ENCODE measurements at regions not wholly inside any gene's neighbourhood (a gene's known extent, or its start where the extent isn't known, plus 50 kb on each side); places are given as distances from the start of the nearest gene placed in this dataset.

GRCh38 chr11:121924191-121924590 lies 191.8 kb downstream of the BLID start:
- Histone ChIP-seq H3K9me3 (no peaks in the 10 kb centered on the region), H3K4me1 (peaks cover 8% of the 10 kb centered on the region), H3K36me3 (no peaks in the 10 kb centered on the region), H3K27ac (no peak overlapping the region), H3K27me3 (no peaks in the 10 kb centered on the region), H3K4me3 (no peak overlapping the region)
- no peak for DNase-seq (ENCODE audit: extremely low spot score in 2 of 2)
- intact Hi-C loops (cut with DNase I): no loop called here
- TF ChIP-seq POLR2A (IDR thresholded peaks at IDR 0.05) (no peak), POLR2AphosphoS5 (IDR thresholded peaks at IDR 0.05; ENCODE audit: insufficient read depth in 1 of 2, low read depth in 1 of 2) (no peak)
- TF ChIP-seq, protein P1, sequence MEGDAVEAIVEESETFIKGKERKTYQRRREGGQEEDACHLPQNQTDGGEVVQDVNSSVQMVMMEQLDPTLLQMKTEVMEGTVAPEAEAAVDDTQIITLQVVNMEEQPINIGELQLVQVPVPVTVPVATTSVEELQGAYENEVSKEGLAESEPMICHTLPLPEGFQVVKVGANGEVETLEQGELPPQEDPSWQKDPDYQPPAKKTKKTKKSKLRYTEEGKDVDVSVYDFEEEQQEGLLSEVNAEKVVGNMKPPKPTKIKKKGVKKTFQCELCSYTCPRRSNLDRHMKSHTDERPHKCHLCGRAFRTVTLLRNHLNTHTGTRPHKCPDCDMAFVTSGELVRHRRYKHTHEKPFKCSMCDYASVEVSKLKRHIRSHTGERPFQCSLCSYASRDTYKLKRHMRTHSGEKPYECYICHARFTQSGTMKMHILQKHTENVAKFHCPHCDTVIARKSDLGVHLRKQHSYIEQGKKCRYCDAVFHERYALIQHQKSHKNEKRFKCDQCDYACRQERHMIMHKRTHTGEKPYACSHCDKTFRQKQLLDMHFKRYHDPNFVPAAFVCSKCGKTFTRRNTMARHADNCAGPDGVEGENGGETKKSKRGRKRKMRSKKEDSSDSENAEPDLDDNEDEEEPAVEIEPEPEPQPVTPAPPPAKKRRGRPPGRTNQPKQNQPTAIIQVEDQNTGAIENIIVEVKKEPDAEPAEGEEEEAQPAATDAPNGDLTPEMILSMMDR (IDR thresholded peaks at IDR 0.05): no peak

DNA sequence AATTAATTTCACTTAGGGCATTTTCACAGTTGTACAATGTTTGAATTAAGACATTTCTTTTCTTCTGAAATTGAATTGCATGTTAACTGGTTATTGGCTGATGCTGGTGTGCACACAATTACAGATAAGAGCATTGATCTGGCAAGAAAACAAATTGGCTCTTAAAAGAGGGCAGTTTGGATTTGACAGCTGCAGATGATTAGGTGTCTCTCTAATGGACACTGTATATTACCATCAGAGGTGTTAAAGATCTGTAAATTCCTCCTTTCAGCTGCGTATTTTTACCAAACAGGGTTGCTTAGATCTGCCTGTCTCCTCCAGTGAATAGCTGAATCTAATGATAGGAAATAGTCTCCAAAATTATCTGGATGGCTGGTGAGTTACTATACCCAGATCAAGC lies 198.5 kb downstream of the BLID start:
- H3K27ac ChIP-seq: no peak overlapping the region
- no peaks in the 10 kb centered on the region for H3K9me3 ChIP-seq
- no peak overlapping the region for H3K4me3 ChIP-seq
- intact Hi-C loops (cut with DNase I): no loop called here
- no peaks in the 10 kb centered on the region for H3K36me3 ChIP-seq
- TF ChIP-seq, protein P1 (IDR thresholded peaks at IDR 0.05): no peak
- TF ChIP-seq POLR2A (IDR thresholded peaks at IDR 0.05) (no peak), POLR2AphosphoS5 (IDR thresholded peaks at IDR 0.05; ENCODE audit: insufficient read depth in 1 of 2, low read depth in 1 of 2) (no peak)
- H3K4me1 ChIP-seq: no peaks in the 10 kb centered on the region
- DNase-seq (ENCODE audit: extremely low spot score in 2 of 2): no peak
- no peaks in the 10 kb centered on the region for H3K27me3 ChIP-seq

DNA sequence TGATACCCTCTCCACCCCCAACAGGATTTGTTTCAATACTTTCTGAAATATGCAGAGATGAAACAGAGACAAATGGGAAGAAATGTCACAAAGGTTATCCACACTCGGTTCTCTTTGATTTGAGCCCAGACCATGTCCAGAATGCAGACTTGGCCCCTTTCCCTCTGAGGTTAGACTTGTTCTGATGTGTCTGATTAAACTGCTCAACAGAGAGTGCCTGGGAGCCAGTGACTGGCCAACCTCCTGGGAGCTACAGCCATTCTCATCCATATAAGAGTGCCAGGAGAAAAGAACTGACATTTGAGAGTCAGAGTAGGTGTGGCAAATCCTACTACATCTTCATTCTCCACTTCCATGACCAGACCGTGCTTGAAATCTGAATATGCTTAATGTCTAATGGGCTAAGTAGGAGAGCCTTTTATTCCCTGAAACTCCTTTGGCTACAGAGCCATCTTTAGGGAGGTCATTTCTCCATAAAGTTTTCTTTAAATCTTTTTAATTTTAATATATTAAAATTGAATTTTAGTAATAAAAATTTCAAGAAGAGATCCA lies 201.4 kb downstream of the BLID start:
- intact Hi-C loops (cut with DNase I): no loop called here

GRCh38 chr11:121909596-121909995 lies 206.4 kb downstream of the BLID start:
- TF ChIP-seq POLR2AphosphoS5 (IDR thresholded peaks at IDR 0.05; ENCODE audit: insufficient read depth in 1 of 2, low read depth in 1 of 2) (no peak), POLR2A (IDR thresholded peaks at IDR 0.05) (no peak)
- TF ChIP-seq, protein P1 (IDR thresholded peaks at IDR 0.05): no peak
- Histone ChIP-seq H3K9me3 (no peaks in the 10 kb centered on the region), H3K27me3 (no peaks in the 10 kb centered on the region), H3K4me1 (no peaks in the 10 kb centered on the region), H3K36me3 (no peaks in the 10 kb centered on the region), H3K27ac (no peak overlapping the region), H3K4me3 (no peak overlapping the region)
- DNase-seq (ENCODE audit: extremely low spot score in 2 of 2): no peak
- intact Hi-C loops (cut with DNase I): no loop called here

More for the DNA sequence above, 201.4 kb downstream of the BLID start:
- Histone ChIP-seq H3K9me3 (no peaks in the 10 kb centered on the region), H3K4me3 (no peak overlapping the region), H3K27ac (no peak overlapping the region), H3K27me3 (no peaks in the 10 kb centered on the region), H3K4me1 (no peaks in the 10 kb centered on the region), H3K36me3 (no peaks in the 10 kb centered on the region)
- TF ChIP-seq, protein P1 (IDR thresholded peaks at IDR 0.05): no peak
- TF ChIP-seq POLR2A (IDR thresholded peaks at IDR 0.05): no peak
- no peak for DNase-seq (ENCODE audit: extremely low spot score in 2 of 2)

DNA sequence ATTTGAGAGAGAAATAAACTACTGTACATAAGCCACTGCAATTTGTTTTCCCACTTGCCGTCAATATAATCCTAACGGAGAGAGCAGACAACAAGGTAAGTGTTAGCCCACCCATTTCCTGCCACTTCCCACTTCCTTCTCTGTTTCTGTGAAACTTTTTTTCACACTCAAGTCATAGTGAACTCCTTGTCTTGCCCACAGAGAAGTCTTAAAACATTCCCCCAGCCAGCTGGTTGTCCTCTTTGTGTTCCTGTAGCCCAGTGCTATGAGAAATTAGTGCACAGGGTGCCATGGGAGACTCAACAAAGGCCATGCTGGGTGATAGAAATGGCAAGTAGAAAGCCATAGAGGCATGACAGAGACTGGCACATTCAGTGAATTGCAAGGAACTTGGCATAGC lies 208.6 kb downstream of the BLID start:
- H3K4me1 ChIP-seq: no peaks in the 10 kb centered on the region
- intact Hi-C loops (cut with DNase I): no loop called here
- H3K27ac ChIP-seq: no peak overlapping the region
- no peaks in the 10 kb centered on the region for H3K9me3 ChIP-seq
- DNase-seq (ENCODE audit: extremely low spot score in 2 of 2): no peak
- H3K36me3 ChIP-seq: no peaks in the 10 kb centered on the region
- no peaks in the 10 kb centered on the region for H3K27me3 ChIP-seq
- H3K4me3 ChIP-seq: no peak overlapping the region
- no peak for TF ChIP-seq POLR2AphosphoS5 (IDR thresholded peaks at IDR 0.05; ENCODE audit: insufficient read depth in 1 of 2, low read depth in 1 of 2)
- TF ChIP-seq, protein P1 (IDR thresholded peaks at IDR 0.05): no peak

All from vagina (tissue), 2 donors.